A673 (cell line): ENCODE measurements at regions not wholly inside any gene's neighbourhood (a gene's known extent, or its start where the extent isn't known, plus 50 kb on each side); places are given as distances from the start of the nearest gene placed in this dataset.
"Not testable (repeated sequence)": the region's sequence is repeated elsewhere in the genome, so short reads cannot be mapped to it uniquely, and the experiment has no call there.

Source experiments
- BruUV-seq: library from RNA; stranded (reverse); fragments of 400-500 nt; replicated peaks from 2 replicates; lab custom pipeline; 2021; lab: Mats Ljungman, UMichigan
- CTCF ChIA-PET: fragments of 300-600 bp; sonication (Branson Sonifier 250); formaldehyde crosslinking; loops from one replicate; lab custom pipeline; 2022; ENCODE audit warnings: antibody characterized with exemption; lab: Charles Lee
- POLR2A ChIA-PET: fragments of 300-600 bp; sonication (Branson Sonifier 250); formaldehyde crosslinking; loops from one replicate; lab custom pipeline; 2022; ENCODE audit warnings: antibody characterized with exemption; ENCODE audit not compliant: low non-redundant PET; lab: Charles Lee
- DNase-seq: peaks from one replicate; pipeline ENCODE4 v3.0.0-alpha.2; 2015; ENCODE audit warnings: low spot score
- H3K27ac ChIP-seq: fragments of 200-600 bp; sonication (generic); 2 replicates; pipeline ENCODE4 v1.5.1; 2016; ENCODE audit warnings: mixed run types, low read depth, mild to moderate bottlenecking, mixed read lengths, antibody characterized with exemption, low read length; ENCODE audit not compliant: poor library complexity, severe bottlenecking
- H3K27me3 ChIP-seq: fragments of 200-600 bp; sonication (generic); replicated peaks from 2 replicates; pipeline ENCODE4 v1.6.1; 2017; ENCODE audit warnings: mixed run types, low read depth, mild to moderate bottlenecking, mixed read lengths, antibody characterized with exemption, low read length; ENCODE audit not compliant: insufficient read depth, poor library complexity
- H3K36me3 ChIP-seq: fragments of 200-600 bp; sonication (generic); 2 replicates; pipeline ENCODE4 v1.6.1; 2016; ENCODE audit warnings: mixed run types, mild to moderate bottlenecking, mixed read lengths, antibody characterized with exemption, low read length; ENCODE audit not compliant: insufficient read depth, poor library complexity, severe bottlenecking
- H3K4me1 ChIP-seq: fragments of 200-600 bp; sonication (generic); 2 replicates; pipeline ENCODE4 v1.6.1; 2017; ENCODE audit warnings: mixed run types, mild to moderate bottlenecking, mixed read lengths, antibody characterized with exemption, low read length; ENCODE audit not compliant: insufficient read depth, poor library complexity, severe bottlenecking
- H3K4me3 ChIP-seq: fragments of 200-600 bp; sonication (generic); 2 replicates; pipeline ENCODE4 v1.5.1; 2016; ENCODE audit warnings: low read depth, mixed run types, mild to moderate bottlenecking, mixed read lengths, low read length; ENCODE audit not compliant: poor library complexity, severe bottlenecking
- H3K9me3 ChIP-seq: fragments of 200-600 bp; sonication (generic); 2 replicates; pipeline ENCODE4 v1.6.1; 2016; ENCODE audit warnings: mixed run types, low read depth, mild to moderate bottlenecking, mixed read lengths, antibody characterized with exemption, low read length; ENCODE audit not compliant: poor library complexity, severe bottlenecking
- CTCF ChIP-seq: fragments of 300-800, 200-600 bp; sonication (generic); conservative IDR thresholded peaks from 2 replicates; pipeline ENCODE4 v1.5.1; 2017; ENCODE audit warnings: low read depth, mild to moderate bottlenecking, antibody characterized with exemption, low read length, moderate library complexity, mixed read lengths
- EZH2 ChIP-seq: fragments of 200-600 bp; sonication (generic); IDR thresholded peaks from 2 replicates; pipeline ENCODE4 v1.6.1; 2017; ENCODE audit warnings: borderline replicate concordance, low read depth, mild to moderate bottlenecking, mixed read lengths, antibody characterized with exemption, low read length; ENCODE audit not compliant: poor library complexity, severe bottlenecking
- intact Hi-C: fragments of 100-400 bp; cut with micrococcal nuclease; formaldehyde crosslinking; loops from one replicate; pipeline ENCODE4 v1.10.0; 2022; ENCODE audit not compliant: unreplicated experiment

DNA sequence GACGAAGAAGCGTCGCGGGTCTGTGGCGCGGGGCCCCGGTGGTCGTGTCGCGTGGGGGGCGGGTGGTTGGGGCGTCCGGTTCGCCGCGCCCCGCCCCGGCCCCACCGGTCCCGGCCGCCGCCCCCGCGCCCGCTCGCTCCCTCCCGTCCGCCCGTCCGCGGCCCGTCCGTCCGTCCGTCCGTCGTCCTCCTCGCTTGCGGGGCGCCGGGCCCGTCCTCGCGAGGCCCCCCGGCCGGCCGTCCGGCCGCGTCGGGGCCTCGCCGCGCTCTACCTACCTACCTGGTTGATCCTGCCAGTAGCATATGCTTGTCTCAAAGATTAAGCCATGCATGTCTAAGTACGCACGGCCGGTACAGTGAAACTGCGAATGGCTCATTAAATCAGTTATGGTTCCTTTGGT, 1533.5 kb upstream of the TPTE start:
- H3K9me3 ChIP-seq: peaks cover 42% of the 10 kb centered on the region
- H3K36me3 ChIP-seq, DNase-seq, H3K27me3 ChIP-seq, POLR2A ChIA-PET, BruUV-seq, intact Hi-C loops, H3K4me1 ChIP-seq, H3K27ac ChIP-seq, H3K4me3 ChIP-seq, CTCF ChIA-PET: not testable (repeated sequence)

GRCh38 chr21:8988696-8989095, 1532.7 kb upstream of the TPTE start:
- ChIA-PET POLR2A (no interaction called here), CTCF (no interaction called here)
- TF ChIP-seq CTCF: no peak
- no peak for TF ChIP-seq EZH2
- no peaks in the 10 kb centered on the region for H3K27me3 ChIP-seq
- H3K27ac ChIP-seq: no peak overlapping the region
- BruUV-seq: no TSS peak
- no peaks in the 10 kb centered on the region for H3K4me1 ChIP-seq
- peaks cover 50% of the 10 kb centered on the region for H3K9me3 ChIP-seq
- no peak for DNase-seq
- no peak overlapping the region for H3K4me3 ChIP-seq
- H3K36me3 ChIP-seq: no peaks in the 10 kb centered on the region
- intact Hi-C loops: no loop called here

GRCh38 chr21:8989261-8989711, 1532.1 kb upstream of the TPTE start:
- Histone ChIP-seq H3K4me3 (no peak overlapping the region), H3K27me3 (no peaks in the 10 kb centered on the region), H3K4me1 (no peaks in the 10 kb centered on the region), H3K9me3 (peaks cover 56% of the 10 kb centered on the region), H3K36me3 (no peaks in the 10 kb centered on the region), H3K27ac (no peak overlapping the region)
- TF ChIP-seq CTCF (no peak), EZH2 (no peak)
- CTCF ChIA-PET: no interaction called here
- DNase-seq: no peak
- POLR2A ChIA-PET: no interaction called here
- BruUV-seq: no TSS peak
- intact Hi-C loops: no loop called here

DNA sequence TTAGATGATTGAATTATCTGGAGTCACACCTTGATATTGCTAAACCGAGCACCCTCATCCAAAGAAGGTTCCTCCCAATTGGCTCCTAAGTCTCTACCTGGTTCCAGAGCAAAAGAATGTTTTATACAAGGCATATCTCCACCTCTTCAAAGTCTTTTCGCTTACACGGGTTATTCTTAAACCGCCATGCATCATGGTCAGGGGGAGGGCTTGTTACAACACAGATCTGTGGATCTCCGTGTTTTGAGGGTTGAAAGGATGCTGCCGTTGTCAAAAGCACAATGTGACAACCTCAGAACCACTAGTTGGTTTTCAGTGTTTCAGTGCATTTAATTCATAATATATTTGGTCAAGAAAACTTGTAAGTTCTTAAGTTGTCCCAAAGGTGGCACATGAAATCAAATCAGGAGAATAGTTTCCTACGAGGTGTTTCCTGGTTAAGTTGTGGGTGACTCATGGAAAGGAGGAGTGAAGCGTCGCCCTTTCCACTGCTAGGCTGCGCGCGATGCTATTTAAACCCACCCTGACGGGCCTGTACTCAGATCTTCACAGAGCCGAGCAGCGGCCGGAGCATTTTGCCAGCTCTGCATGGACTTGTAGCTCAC, 1531.6 kb upstream of the TPTE start:
- Histone ChIP-seq H3K4me1 (no peaks in the 10 kb centered on the region), H3K9me3 (peaks cover 59% of the 10 kb centered on the region), H3K27me3 (no peaks in the 10 kb centered on the region), H3K36me3 (no peaks in the 10 kb centered on the region), H3K27ac (no peak overlapping the region), H3K4me3 (no peak overlapping the region)
- TF ChIP-seq EZH2 (no peak), CTCF (no peak)
- POLR2A ChIA-PET: no interaction called here
- no peak for DNase-seq
- CTCF ChIA-PET: no interaction called here
- BruUV-seq: no TSS peak
- intact Hi-C loops: no loop called here
